ENCODE measurements at regions not wholly inside any gene's neighbourhood (a gene's known extent, or its start where the extent isn't known, plus 50 kb on each side); places are given as distances from the start of the nearest gene placed in this dataset.
"Not testable (repeated sequence)": the region's sequence is repeated elsewhere in the genome, so short reads cannot be mapped to it uniquely, and the experiment has no call there.

DNA sequence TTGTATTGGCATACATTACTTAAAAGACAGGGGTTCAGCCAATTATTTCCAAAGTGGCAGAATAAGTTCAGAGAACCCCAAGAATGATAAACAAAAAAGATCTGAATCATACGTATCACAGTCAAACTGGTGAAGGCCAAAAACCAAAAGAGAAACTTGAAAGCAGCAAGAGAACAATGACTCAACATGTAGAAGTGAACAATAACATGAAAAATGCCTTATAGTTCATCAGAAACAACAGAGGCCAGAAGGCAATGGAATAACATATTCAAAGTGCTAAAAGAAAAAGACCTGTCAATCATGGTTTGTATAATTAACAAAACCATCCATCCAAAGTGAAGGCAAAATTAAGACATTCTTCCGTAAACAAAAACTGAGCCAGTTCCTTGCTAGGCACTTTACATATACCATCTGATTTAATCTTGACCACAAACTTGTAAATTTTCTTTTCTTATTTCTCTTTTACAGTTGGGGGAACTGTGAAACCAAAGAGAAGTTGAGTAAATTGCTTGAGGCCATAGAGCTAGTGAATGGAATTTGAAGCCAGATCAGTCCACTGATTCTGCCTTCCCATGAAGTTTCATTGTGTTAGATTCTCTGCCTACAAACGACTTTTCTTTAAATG is 232.1 kb upstream of the SEL1L start:
- no peak for DNase-seq

DNA sequence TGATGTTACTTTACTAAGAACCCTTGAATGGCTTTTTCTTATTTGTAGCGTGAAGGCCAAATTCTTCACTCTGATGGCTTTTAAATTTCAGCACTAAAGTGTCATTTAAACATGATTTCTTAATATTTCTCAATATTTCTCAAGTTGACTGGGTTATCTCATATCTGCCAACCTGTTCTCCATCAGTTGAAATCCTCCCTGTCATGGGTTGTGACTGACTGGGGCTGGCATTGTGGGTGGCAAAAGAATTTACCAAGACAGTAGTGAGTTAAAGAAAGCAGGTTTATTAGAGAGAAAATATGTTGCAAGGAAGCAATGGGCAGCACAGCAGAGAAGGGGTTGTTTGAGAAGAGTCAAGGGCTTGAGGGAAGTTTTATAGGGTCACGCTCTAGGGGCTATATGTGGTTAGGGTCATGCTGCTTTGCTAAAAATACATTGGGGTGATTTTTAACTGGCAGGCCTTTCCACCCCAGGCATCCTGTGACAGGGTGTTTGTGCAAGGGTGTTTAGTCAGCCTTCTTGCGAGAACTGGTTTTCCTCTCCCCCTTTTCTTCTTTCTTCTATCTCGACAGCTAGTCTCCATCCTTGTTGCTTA is 232.8 kb upstream of the SEL1L start:
- no peak for DNase-seq

DNA sequence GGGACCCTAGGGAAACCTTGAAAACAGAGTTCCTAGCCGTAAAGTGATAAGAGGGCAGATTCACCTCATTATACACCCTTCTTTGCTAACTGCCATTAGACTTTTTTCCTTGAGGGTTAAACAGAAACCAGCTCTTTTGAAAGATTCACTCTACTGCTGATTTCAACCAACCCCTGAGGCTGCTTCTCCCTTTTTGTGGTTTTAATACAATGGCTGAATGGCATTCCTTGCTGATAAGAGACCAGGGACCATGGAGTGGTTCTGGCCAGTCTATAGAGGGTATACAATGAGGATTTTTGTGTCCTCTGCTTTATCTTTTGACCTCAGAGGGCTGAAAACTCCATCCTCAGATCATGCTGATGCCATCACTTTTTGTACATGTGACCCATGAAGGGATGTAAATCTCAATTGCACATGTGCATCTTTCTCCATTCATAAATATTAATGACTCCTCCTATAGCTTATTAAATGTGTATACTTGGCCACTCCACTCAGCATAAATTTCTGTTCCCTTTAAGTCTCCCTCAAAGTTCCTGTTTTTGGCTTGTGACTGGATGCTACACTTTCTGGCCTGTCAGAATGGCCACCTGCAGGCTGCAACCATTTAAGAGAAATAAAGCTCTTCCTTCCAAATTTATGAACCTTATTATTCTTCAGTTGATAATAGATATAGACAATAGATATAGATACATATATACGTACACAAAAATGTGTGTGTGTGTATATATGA is 233.8 kb upstream of the SEL1L start:
- no peak for DNase-seq

DNA sequence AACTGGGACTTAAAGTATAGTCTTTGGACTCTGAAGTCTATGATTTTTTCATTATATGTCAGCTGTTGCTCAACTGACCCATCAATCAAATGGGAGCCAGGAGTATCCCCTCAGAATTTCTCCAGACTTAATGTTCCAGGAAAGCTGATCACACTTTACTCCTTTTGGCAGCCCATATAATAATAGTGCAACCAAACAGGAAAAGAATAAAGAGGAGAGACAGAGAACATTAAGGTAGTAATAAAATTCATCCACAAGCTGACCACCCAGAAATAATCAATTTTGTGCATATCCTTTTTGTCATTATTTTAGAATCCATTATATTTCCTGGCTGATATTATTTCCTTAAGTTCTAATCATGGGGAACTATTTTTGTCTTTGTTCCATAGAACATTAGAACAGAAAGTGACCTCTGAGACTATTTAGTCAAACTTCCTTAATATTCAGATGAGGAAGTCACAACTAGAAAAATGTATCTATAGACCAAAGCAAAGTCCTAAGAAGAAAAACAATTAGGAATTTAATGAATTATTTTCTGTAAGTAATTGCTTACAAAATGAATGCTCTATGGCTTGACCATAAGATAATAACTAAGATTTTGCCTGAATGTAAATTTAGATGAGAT is 238.1 kb upstream of the SEL1L start:
- no peak for DNase-seq

DNA sequence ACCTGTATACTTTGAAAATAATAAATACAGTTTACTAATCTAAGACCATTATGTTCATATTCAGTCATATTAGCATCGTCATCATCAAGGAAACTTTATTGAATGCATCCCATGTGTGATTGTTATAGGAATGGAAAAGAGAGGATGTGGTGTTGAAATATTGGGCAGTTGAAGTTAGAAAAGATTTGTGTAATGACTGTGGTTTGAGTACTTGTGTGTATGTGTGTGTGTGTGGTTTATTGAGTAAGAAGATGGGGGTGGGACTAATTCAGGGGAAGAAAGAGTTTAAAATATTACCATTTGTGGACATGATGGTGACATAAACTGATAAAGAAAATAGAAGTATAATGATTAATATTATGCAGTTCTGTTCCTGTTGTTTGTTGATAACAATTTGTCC is 238.7 kb upstream of the SEL1L start:
- DNase-seq = no peak

DNA sequence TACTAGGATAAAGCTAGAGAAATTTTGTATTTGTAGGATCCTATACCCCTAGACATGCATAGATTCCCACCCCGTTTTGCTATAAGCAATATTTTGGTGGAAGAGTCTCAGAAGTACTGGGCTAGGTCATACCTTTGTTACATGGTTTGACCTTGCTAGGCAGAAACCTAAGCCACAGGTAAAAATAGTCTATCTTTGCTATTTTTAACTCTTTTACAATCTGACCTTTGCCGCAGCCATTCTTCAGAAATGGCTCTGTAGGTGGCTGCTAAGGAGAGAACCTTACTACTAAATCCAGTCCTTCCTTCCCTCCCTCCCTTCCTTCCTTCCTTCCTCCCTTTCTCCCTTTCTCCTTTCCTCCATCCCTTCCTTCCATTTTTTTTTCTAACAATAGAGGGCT is 242.9 kb upstream of the SEL1L start:
- DNase-seq = no peak

DNA sequence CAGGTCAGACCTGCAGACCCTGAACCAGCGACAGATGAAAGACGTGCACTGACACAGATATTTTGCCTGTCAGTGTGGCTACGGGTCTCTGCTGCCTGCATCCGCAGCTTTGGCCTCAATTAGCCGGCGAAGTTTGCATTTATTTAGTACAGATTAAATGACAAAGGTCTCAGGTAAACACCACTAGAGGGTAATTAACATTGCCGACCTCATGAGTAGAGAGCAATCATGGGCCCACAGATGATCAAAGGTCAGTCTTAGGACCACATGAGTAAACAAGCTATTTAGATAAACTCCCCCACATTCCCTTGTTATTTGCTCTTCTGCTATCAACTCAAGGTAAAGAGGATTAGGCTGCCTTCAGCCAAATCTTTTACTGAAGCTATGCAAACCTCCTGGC is 248.1 kb upstream of the SEL1L start:
- not testable (repeated sequence) for DNase-seq

DNA sequence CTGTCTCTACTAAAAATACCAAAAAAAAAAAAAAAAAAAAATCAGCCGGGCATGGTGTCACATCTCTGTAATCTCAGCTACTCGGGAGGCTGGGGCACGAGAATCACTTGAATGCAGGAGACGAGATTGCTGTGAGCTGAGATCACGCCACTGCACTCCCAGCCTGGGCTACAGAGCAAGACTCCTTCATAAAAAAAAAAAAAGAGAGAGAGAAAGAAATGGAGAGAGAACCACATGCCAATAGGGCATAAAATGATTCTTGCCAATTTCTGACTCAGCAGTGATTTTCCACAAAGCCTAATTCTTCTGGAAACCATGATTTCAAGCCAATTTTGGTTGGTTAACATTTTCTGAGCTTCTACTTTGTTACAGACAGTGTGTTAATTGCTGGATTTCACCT is 250.4 kb upstream of the SEL1L start:
- no peak for DNase-seq

DNA sequence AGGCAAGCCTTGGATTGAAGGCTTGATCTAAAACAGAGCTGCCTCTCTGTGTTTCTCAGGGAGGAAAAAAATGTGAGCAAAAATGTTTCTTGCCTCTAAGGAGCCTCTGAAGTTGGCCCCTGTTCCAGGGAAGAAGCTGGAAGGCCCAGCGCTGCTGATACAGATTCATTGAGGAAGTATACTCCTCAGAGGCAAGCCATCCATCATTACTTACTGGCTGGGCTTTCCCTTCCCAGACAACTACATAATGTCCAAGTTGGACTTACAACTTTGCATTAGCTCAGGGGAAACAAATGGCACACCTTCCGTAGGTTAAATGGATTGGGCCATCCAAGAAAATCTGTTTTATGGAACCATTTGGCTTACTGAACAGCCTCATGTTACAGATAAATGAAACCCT is 263.7 kb upstream of the SEL1L start:
- no peak for DNase-seq

DNA sequence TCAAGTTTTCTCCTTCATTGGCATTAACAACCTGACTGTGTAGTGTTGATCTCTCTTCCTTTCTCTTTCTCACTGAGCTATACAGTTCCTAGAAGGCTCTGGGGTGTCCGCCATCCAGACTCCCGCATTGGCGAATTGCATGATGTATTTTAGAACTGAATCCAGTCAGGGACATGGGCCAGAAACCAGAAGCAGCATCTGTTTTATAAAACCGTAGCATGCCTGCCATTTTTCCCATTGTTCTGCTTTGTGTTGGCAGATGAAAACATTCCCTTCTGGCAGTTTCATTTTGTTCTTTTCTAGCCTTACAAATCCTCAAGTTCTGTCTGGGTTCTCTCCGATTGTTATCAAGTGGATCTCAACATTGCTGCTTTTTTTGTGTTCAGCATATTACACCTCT is 268.3 kb upstream of the SEL1L start:
- no peak for DNase-seq

DNA sequence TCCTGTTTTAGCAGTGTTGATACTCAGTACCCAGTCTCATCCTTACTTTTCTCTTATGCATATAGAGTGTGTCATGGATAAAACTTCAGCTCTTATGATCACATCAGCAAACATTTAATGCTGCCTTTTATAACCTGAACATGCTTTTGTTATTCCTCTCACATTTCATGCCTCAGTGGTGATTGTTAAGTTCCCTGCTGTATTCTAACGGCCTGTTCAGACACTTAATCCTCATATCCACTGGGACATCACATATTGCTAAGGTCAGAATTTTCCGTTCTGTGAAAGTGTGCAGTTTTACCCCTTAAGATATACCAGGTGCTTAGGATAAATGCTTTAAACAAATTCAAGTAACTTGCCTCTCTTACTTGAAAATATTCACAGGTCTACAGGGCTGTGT is 268.7 kb upstream of the SEL1L start:
- no peak for DNase-seq

DNA sequence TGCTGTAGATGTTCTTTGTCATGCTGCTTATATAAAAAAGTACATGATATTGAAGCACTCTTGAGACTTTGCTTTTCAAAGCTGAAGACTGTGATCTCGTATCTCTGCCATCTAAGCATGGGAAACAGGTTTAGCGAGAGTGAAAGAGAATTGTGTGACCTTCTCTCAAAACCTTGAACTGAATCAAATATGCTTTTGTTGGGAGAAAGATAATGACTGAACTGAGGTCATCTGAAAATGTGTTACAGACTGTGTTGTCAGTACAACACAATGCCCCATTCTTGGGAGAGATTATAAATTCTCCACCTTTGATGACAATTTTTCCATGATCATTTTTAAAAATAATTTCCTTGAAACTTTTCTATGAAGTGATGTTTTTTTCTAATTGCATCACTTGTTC is 272.1 kb upstream of the SEL1L start:
- DNase-seq = no peak

DNA sequence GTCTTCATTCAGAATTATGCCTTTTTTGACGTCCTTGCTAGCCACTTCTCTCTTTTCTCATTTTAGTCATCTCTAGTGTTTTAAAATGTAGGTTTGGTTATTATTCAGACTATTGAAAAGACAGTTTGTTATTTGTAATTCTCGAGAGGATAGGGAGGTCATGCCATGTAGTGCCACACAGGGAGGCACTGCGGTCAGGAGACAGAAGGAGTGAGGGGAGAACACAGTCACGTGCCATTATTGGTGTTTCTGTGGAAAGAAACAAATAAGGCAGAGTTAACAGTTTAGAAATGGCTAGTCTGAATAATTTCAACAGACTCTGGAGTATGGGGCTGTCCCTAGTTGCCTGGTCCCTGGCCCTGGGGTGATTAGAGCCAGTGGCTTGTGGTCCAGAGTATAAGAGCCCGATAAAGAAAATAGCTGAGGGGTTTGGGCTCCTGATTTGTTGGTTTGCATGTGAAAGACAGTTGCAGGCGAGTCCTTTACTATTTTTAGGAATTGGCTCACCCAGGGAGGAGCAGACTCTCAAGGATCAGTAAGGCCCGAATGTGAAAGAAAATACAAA is 278.1 kb upstream of the SEL1L start:
- DNase-seq = no peak

DNA sequence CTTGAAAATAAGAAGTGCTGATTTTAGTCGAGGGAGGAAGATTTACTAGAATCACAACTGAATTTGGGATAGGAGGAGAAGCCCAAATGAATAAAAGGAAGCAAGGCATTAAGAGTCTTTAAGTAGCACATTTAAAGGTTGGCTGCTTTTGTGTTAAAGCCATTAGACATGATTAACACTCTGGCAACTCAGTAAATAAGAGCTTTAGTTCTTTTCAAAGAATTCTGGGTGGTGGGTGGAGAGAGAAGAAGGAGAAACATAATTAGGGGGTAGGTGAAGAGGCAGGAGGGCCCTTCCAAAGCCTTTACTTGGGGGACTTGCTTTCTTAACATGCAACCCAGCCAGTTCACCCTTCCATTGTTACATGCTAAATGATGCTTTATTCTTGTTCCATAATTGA is 284.6 kb upstream of the SEL1L start:
- no peak for DNase-seq

DNA sequence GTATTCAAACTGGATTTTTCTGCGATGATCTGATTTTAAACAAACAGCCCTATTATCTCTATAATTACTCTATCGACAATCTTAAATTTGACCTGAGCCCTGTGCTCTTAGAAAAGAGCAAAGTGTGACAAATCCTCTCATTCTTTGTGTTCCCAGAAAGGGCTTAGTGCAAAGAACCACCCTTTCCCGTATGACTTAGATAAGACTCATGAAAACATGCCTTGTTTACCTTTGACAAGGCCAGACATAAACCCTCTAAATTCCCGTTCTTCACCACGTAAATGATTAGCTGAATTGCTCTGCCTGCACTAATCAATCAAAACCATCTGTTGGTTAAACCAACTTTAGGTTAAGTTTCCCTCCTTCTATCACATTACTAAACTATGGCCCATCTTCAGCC is 285.7 kb upstream of the SEL1L start:
- no peak for DNase-seq

DNA sequence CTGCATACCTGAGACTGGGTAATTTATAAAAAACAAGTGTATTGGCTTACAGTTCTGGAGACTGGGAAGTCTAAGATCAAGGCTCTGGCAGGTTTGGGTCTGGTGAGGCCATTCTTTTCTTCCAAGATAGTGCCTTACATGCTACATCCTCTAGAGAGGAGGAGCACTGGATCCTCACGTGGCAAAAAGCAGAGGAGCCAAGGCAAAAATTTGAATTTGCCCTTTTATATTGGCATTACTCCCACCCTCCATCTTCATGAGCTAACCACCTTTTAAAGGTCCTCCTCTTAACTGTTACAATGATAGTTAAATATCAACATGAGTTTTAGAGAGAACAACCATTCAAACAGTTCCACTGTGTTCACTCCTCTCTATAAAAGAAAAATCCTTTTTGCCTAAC is 286.3 kb upstream of the SEL1L start:
- DNase-seq = no peak

DNA sequence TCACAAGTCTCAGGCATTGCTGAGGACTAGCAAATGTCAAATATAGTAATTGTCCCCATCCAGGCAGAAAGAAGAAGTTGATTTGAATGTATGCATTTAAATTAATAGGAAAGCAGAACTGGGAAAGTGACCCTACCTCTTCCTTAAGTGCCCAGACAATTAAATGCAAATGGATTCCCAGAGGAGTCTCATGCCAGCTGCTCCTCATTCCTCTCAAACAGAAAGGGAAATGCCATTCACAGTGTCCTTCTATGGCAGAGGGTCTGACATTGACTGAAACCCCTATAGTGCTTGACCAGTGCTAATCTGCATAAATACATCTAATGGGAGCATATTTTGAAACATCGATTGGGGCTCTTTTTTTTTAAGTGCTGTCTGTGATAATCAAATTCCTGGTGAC is 292.4 kb upstream of the SEL1L start:
- DNase-seq = no peak

DNA sequence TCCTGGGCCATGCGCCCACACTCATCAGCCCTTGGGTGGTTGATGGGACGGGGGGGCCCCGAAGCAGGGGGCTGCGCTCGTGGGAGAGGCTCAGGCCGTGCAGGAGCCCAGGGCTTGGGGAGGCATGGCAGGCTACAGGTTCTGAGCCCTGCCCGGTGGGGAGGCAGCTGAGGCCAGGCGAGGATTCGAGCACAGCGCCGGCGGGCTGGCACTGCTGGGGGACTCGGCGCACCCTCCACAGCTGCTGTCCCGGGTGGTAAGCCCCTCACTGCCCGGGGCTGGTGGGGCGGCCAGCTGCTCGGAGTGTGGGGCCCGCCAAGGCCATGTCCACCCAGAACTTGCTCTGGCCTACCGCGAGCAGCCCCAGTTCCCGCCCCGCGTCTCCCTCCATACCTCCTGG is 295.8 kb upstream of the SEL1L start:
- no peak for DNase-seq

DNA sequence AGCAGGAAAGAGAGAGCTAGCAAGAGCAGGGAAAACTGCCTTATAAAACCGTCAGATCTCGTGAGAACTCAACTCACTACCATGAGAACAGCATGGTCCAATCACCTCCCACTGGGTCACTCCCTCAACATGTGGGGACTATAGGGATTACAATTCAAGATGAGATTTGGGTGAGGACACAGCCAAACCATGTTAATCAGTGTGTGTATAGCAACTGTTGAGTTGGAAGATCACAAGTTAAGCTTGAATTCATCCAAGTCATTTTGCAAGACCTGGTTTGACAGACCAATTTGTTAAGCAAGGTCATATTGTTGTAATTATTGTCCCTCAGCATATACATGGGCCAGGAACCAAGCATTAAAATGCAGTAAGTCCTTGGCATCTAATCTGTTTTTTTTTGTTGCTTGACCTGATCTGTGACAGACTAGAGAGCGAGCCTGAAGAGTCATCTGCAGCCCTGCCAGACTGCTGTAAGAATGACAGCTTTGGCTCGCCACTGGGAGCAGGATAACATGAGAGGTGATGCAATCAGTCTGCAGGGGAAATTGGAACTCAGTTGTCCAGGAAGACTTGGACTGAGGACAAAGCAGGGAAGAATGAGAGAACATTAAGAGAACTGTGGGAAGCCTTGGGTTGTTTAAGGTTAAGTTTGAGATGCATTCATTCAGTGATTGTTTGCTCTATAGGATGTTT is 297.6 kb upstream of the SEL1L start:
- DNase-seq = no peak

DNA sequence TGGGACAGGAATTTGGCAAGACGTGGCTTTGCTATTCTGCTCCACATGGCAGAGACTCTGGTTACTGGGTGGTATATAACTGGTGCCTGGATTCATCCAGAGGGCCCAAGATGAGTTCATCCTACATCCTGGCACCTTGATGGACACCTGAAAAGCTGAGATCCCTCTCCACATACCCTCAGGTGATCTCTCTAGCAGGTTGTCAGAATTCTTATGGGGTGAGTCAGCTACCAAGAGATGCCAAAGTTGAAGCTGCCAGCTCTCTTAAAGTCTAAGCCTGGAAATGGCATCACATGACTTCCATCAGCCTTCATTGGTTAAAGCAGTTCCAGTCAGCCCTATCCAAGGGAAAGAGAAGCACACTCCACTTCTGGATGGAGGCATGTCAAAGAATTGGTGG is 300.7 kb upstream of the SEL1L start:
- DNase-seq = no peak

DNA sequence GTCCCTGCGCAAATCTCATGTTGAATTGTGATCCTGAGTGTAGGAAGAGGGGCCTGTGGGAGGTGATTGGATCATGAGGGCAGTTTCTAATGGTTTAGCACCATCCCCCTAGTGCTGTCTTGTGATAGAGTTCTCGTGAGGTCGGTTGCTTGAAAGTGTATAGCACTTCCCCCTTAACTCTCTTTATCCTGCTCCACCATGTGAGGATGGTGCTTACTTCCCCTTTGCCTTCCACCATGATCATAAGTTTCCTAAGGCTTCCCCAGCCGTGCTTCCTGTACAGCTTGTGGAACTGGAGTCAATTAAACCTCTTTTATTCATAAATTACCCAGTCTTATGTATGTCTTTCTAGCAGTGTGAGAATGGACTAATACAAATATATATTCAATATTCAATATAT is 303.7 kb upstream of the SEL1L start:
- DNase-seq = no peak

DNA sequence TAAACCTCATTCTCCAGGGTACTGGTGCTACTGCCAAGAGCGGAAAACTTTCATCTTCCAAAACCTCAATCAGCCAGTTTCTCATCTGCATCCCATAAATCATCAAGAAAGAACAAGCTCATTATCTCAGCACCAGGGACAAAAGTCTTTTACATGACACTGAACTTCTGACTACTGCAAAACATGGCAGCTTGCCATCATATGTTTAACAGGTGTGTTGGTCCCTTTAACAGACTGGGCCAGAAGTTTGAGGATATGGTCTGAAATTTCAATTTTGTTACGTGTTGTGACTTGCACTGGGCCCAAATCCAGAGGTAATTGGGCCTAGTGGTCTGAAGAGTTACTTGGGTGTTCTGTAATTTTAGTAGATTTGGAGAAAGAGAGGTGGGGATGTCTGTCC is 305.4 kb upstream of the SEL1L start:
- no peak for DNase-seq

DNA sequence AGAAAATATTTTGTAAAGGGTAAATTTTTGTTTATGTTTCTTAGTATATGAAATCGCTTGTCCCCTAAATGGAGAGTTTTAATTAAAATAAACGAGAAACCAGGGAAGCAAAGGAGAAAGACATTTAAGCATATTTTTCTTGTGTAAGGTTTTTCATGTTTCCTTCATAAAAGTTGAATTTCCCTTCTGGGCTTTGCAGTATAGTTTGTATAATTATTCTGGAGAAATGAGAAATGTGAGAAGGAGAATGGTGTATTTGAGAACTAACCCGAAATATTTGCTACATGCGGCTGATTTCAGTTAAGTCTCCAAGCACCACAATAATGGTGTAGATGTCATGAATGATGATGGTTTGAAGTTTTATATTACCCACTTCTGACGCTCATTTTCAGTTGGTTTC is 307.7 kb upstream of the SEL1L start:
- no peak for DNase-seq

Measured in GDM1 (cell line).